NB4 (cell line): ENCODE measurements at regions not wholly inside any gene's neighbourhood (a gene's known extent, or its start where the extent isn't known, plus 50 kb on each side); places are given as distances from the start of the nearest gene placed in this dataset.

Source experiments
- MYC ChIP-seq: IDR thresholded peaks from 2 replicates; pipeline ENCODE4 v1.6.1; 2011; ENCODE audit warnings: low read depth, low read length
- POLR2A ChIP-seq: IDR thresholded peaks from 2 replicates; pipeline ENCODE4 v1.6.1; 2011; ENCODE audit warnings: mild to moderate bottlenecking; ENCODE audit not compliant: insufficient read length; ENCODE audit errors: extremely low read depth
- TF ChIP-seq, protein P1 (sequence below): IDR thresholded peaks from one replicate; pipeline ENCODE4 v1.5.1; 2012; ENCODE audit warnings: low read depth, low read length
- TF ChIP-seq, protein P2 (sequence below): IDR thresholded peaks from 2 replicates; pipeline ENCODE4 v1.6.1; 2011; ENCODE audit warnings: low read depth, low read length

DNA sequence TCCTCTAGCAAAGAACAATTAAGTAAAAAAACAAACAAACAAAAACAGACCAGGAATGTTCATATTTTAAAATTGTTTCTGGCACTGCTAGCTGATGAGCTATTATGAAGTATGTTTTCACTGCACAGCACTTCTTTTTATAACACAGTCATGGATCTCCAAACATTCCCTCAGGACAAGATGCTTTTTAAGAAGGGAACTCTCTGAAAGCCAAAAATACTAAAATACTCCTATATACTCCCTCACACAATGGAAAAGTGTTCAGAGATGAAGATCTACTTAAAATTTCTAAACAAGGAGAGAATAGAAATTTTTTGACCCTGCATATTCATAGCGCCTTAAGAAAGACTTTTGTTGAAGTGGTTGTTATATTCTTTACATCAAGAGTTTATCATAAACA, 926.8 kb downstream of the DIAPH3 start:
- TF ChIP-seq, protein P1, sequence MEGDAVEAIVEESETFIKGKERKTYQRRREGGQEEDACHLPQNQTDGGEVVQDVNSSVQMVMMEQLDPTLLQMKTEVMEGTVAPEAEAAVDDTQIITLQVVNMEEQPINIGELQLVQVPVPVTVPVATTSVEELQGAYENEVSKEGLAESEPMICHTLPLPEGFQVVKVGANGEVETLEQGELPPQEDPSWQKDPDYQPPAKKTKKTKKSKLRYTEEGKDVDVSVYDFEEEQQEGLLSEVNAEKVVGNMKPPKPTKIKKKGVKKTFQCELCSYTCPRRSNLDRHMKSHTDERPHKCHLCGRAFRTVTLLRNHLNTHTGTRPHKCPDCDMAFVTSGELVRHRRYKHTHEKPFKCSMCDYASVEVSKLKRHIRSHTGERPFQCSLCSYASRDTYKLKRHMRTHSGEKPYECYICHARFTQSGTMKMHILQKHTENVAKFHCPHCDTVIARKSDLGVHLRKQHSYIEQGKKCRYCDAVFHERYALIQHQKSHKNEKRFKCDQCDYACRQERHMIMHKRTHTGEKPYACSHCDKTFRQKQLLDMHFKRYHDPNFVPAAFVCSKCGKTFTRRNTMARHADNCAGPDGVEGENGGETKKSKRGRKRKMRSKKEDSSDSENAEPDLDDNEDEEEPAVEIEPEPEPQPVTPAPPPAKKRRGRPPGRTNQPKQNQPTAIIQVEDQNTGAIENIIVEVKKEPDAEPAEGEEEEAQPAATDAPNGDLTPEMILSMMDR: no peak
- no peak for TF ChIP-seq POLR2A
- TF ChIP-seq, protein P2, sequence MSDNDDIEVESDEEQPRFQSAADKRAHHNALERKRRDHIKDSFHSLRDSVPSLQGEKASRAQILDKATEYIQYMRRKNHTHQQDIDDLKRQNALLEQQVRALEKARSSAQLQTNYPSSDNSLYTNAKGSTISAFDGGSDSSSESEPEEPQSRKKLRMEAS: no peak
- no peak for TF ChIP-seq MYC
